GM18861 (cell line): ENCODE measurements at regions not wholly inside any gene's neighbourhood (a gene's known extent, or its start where the extent isn't known, plus 50 kb on each side); places are given as distances from the start of the nearest gene placed in this dataset.

ENCODE experiments used
- ATAC-seq: cut with Tn5 transposase; IDR thresholded peaks from one replicate; pipeline ENCODE4 v1.9.1; 2021; ENCODE audit not compliant: unreplicated experiment

GRCh38 chr9:17967731-17968130 lies 388.9 kb downstream of the SH3GL2 start:
- no peak for ATAC-seq

GRCh38 chr9:17969232-17969631 lies 390.4 kb downstream of the SH3GL2 start:
- no peak for ATAC-seq

GRCh38 chr9:17970277-17970676 lies 391.4 kb downstream of the SH3GL2 start:
- no peak for ATAC-seq

- no peak for ATAC-seq
Measured at GRCh38 chr9:17978773-17979172, 399.9 kb downstream of the SH3GL2 start.

- ATAC-seq = no peak
Measured at GRCh38 chr9:17986595-17986994, 407.7 kb downstream of the SH3GL2 start.

GRCh38 chr9:17987189-17987588 lies 408.3 kb downstream of the SH3GL2 start:
- ATAC-seq = no peak

- no peak for ATAC-seq
Measured at GRCh38 chr9:17988489-17988888, 409.6 kb downstream of the SH3GL2 start.

- no peak for ATAC-seq
Measured at GRCh38 chr9:17990602-17991001, 411.7 kb downstream of the SH3GL2 start.

GRCh38 chr9:17993024-17993423 lies 414.2 kb downstream of the SH3GL2 start:
- no peak for ATAC-seq

- ATAC-seq = no peak
Measured at GRCh38 chr9:17994695-17995425, 416.0 kb downstream of the SH3GL2 start.

- ATAC-seq = no peak
Measured at GRCh38 chr9:17996728-17997127, 417.9 kb downstream of the SH3GL2 start.

GRCh38 chr9:18002718-18003438 lies 424.0 kb downstream of the SH3GL2 start:
- no peak for ATAC-seq

- ATAC-seq = no peak
Measured at GRCh38 chr9:18006591-18006990, 427.7 kb downstream of the SH3GL2 start.

- no peak for ATAC-seq
Measured at GRCh38 chr9:18007621-18008020, 428.8 kb downstream of the SH3GL2 start.

- ATAC-seq = no peak
Measured at GRCh38 chr9:18009902-18010301, 431.0 kb downstream of the SH3GL2 start.

- no peak for ATAC-seq
Measured at GRCh38 chr9:18010492-18010891, 431.6 kb downstream of the SH3GL2 start.

- no peak for ATAC-seq
Measured at GRCh38 chr9:18012170-18012569, 433.3 kb downstream of the SH3GL2 start.

GRCh38 chr9:18014556-18014955 lies 435.7 kb downstream of the SH3GL2 start:
- ATAC-seq = no peak

- ATAC-seq = no peak
Measured at GRCh38 chr9:18015116-18015515, 436.2 kb downstream of the SH3GL2 start.

- no peak for ATAC-seq
Measured at GRCh38 chr9:18017136-18017535, 438.3 kb downstream of the SH3GL2 start.

- no peak for ATAC-seq
Measured at GRCh38 chr9:18018221-18018620, 439.4 kb downstream of the SH3GL2 start.

GRCh38 chr9:18018661-18019060 lies 439.8 kb downstream of the SH3GL2 start:
- no peak for ATAC-seq
